Muscle of arm (tissue), 1 donor: ENCODE measurements at regions not wholly inside any gene's neighbourhood (a gene's known extent, or its start where the extent isn't known, plus 50 kb on each side); places are given as distances from the start of the nearest gene placed in this dataset.
A peak's percentile ranks its signal among the peaks of the same experiment; 100 is the strongest.
"Not testable (repeated sequence)": the region's sequence is repeated elsewhere in the genome, so short reads cannot be mapped to it uniquely, and the experiment has no call there.

Source experiments
- DNase-seq: peaks from one replicate; pipeline ENCODE4 v3.0.0-alpha.2; 2013

DNA sequence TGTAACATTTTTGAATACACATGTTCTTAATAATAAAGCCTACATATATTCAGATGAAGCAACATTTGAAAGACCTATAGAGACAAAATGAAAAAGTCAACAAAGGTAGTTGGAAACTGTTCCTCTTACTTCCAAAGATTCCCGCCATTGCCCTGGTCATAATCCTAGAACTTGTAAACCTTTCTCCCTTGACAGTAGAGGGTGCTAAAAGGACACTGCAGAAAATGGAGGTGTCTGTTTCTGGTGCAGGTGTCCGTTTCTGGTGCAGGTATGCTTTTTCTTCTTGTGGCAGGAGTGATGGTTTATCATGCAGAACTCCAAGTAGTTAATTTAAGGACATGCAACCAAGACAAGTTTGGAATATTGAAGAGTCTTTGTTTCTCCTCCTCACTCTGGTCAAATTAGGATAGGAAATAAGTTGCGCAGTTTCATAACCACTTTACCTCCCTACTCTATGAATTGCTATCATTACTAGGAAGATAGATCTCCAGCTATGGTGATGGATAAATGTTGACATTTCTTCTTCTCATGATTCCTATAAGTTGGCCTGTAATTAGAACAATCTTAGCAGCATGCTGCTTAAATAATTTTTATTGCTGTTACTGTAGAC, 56.0 kb upstream of the FAM174A start:
- no peak for DNase-seq

- DNase-seq: no peak
Measured at GRCh38 chr5:100472091-100472490, 63.1 kb upstream of the FAM174A start.

DNA sequence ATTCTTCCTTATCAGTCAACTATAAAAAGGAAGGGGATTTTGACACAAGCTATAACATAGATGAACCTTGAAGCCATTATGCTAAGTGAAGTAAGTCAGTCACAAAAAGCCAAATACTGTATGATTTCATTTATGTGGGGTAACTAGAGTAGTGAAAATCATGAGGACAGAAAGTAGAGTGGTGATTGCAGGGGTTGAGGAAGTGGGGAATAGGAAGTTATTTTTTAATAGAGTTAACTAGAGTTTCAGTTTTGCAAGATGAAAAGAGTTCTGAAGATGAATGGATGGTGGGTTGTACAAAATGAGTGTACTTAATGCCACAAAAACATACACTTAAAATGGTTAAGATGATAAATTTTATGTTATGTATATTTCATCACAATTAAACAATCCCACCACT, 65.4 kb upstream of the FAM174A start:
- DNase-seq: no peak

GRCh38 chr5:100464418-100464817, 70.8 kb upstream of the FAM174A start:
- no peak for DNase-seq

GRCh38 chr5:100456615-100457014, 78.6 kb upstream of the FAM174A start:
- DNase-seq: no peak

DNA sequence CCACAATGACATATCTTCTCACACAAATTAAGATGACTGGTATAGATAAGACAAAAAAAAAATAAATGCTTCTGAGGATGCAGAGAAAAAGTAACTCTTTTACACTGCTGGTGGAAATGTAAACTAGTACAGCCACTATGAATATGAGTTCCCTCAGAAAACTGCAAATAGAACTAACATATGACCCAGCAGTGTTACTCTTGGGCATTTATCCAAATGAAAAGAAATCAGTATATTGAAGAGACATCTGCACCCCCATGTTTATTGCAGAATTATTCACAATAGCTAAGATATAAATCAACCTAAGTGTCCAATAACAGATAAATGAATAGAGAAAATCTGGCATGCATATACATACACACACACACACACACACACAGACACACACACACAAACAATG, 83.0 kb upstream of the FAM174A start:
- no peak for DNase-seq

DNA sequence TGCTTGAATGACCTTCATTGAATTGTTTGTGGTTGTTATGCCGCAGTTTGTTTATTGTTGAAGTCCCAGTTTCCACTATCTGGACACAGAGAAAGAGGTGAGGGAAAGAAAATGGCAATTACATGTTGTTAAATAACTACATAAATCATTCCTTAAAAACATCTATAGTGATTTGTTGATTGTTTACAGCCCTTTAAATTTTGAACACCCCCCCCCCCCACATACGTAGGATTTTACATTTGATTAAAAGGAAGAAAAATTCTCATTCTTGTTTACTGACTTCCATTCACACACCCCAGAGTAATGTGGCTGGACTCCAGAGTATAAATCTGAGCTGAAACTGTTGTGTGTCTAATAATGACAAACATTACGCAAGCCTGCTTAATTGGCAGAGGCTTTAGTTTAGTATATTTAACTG, 87.1 kb upstream of the FAM174A start:
- no peak for DNase-seq

GRCh38 chr5:100446879-100447430, 88.2 kb upstream of the FAM174A start:
- no peak for DNase-seq

GRCh38 chr5:100444961-100445360, 90.2 kb upstream of the FAM174A start:
- no peak for DNase-seq

GRCh38 chr5:100434815-100435214, 100.4 kb upstream of the FAM174A start:
- DNase-seq: no peak

DNA sequence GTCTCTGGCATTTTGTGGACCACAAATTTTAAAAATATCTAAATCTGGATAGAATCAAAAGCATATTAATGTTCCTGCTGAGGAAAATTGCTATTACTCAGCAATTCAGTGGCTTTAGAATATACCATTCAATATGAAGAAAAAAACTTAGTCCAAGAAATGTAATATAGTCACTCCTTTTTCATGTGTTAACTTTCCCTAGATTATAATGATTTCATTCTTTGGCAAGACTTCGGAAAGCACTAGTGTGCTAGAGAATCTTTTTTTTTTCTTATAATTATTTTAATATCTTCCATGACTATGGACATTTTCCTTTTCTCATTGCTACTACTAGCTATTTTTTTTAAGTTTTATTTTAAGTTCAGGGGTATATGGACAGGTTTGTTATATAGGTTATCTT, 102.4 kb upstream of the FAM174A start:
- peak; percentile 6 for DNase-seq

DNA sequence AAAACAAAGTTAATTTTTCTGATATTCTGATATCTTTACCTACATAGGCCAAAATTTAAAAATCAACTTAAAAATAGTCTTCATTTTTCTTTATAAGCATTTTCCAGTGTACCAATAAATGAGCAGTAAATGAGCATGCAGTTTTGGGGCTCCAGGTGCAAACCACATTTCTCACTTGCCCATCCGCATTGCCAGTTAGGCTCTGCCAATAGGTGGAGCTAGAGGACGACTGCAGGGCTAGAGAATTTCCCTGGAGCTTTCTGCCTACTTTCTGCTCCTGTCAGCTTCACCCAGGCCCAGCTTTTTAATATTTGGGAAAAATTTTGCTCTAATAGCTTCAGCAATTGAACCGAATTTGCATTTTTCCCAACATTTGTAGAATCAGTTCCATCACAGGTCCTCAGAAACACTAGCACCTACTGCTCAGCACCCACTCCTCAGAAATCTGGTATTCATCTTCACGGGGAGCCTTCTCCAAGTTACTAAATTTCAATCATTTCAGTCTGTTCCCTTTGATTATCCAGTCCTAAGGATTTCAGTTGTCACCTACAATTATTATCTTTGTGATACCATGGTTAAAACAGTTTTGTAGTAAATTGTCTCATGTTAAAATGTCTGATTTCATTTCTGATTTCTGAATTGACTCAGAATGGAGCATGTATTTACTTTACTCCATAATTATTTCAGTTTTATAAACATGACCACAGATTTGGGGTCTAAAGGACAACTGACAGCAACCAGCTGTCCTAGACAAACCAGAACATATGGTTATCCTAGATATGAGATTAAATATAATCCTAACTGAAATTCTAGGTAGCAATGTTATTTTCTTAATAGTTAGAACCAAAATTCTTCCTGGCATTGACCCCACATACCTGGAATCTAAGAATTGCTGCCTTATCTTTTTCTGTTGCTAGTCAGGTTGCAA, 104.6 kb upstream of the FAM174A start:
- DNase-seq: peak; percentile 12

DNA sequence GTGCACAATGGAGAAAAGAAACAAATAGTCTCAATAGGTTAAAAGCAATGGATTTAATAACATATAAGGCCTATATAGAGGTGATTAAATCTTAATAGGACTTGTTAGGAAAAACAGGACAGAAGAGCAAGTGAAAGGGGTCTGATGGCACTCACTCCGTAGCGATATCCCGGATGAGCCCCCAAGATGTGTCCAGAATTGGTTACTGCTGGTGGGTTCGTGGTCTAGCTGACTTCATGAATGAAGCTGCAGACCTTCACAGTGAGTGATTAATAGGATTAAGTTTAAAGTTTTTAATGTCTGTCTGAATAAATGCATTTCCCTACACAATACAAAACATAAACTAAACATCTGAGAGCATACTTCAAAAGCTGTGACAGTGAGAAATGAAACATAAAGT, 110.4 kb upstream of the FAM174A start:
- DNase-seq: no peak

- no peak for DNase-seq
Measured at GRCh38 chr5:100424017-100424416, 111.2 kb upstream of the FAM174A start.

GRCh38 chr5:100423330-100423729, 111.8 kb upstream of the FAM174A start:
- DNase-seq: no peak

DNA sequence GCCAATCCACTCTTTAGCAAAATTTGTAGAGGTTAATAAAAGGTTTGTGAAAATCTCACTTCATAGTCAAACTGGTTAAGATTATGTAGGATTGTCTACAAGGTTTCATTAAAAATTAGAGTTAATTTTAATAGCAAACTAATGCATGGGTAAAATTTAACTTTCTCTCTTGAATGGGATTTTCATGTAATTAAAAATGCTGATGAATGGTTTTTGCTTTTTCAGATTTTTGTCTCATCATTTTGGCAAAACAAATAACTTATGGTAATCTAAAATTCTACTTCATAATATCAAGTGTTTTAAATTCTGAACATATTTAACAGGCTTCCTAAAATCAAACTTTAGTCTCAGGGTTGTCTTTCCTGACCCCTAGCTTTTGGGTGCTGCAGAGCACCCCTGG, 113.8 kb upstream of the FAM174A start:
- no peak for DNase-seq

DNA sequence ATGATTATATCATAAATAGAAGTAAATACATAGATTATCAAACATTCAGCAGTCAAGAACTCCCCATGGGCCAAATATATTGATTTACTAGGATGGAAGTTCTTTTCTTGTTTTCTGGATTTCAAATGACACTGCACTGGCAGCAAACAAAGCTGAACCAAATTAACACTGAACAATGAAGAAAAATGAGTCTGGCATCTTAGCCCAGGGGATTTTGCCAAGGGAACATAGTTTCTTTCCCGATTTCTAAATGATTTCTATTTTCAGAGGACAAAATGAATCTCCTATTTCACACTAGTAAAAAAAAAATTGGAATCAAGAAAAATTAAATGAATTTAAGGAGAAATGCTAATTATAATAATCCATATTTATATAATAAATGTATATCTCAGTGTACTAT, 116.9 kb upstream of the FAM174A start:
- DNase-seq: no peak

DNA sequence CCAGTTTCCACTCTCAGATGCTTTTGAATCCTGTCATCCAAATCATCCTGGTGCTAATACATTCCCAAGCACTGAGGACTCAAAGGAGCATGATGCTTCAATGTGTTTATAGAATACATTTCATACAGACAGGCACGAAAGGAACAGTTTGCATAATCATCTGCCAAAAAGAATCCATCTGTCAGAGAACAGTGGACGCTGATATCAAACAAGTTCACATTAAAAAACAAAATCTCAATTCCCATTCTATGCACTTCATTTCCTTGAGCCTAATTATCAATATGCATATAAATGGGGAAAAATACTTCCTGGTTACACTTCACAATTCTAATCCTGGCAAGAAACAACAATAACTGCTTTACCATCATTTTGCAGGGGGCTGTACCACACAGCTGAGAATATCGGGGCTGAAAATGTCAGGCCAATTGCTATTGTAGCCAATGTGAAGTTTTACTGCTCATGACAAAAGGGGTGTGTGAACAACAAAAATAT, 125.5 kb upstream of the FAM174A start:
- no peak for DNase-seq

- no peak for DNase-seq
Measured at GRCh38 chr5:100407053-100407452, 128.1 kb upstream of the FAM174A start.

- DNase-seq: peak; percentile 7
Measured at GRCh38 chr5:100406640-100407039, 128.5 kb upstream of the FAM174A start.

GRCh38 chr5:100402071-100402470, 133.1 kb upstream of the FAM174A start:
- no peak for DNase-seq

GRCh38 chr5:100401149-100401548, 134.0 kb upstream of the FAM174A start:
- DNase-seq: no peak

DNA sequence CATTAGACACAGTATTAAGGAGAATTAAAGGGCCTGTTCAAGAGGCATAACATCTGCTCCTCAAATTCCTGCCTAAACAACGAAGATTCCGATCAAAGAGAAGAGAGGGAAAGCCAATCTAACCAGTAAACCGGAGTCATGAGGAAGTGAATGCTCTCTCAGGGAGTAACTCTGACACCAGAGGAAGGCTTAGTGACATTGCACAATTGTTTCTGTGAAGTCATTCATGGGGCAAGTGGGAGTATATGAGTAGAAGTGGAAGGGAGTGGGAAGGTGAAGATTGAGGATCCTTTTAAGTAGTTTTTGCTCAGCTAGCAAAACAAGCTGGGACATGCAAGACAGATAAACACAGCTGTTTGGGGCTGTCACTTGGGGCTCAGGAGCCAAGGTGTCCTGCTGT, 136.4 kb upstream of the FAM174A start:
- not testable (repeated sequence) for DNase-seq
